Astrocyte (in vitro differentiated cells and primary cell): ENCODE measurements at regions not wholly inside any gene's neighbourhood (a gene's known extent, or its start where the extent isn't known, plus 50 kb on each side); places are given as distances from the start of the nearest gene placed in this dataset.

Source experiments
- DNase-seq: peaks from one replicate; pipeline ENCODE4 v3.0.0-alpha.2; 2010; ENCODE audit warnings: low read depth
- FAIRE-seq: peaks from 2 replicates; lab custom pipeline; 2011; peaks lifted over from hg19 to GRCh38; lab: Jason Lieb, UNC
- H2AFZ ChIP-seq: 2 replicates; pipeline ENCODE4 v1.6.0; 2012; ENCODE audit warnings: low read depth, low read length, inconsistent platforms
- H3K27ac ChIP-seq: 2 replicates; pipeline ENCODE4 v1.5.1; 2011; ENCODE audit warnings: low read depth, low read length, inconsistent platforms
- H3K27me3 ChIP-seq: 2 replicates; pipeline ENCODE4 v1.6.0; 2011; ENCODE audit warnings: low read length, inconsistent platforms; ENCODE audit not compliant: insufficient read depth
- H3K36me3 ChIP-seq: 2 replicates; pipeline ENCODE4 v1.5.1; 2011; ENCODE audit warnings: low read length, inconsistent platforms; ENCODE audit not compliant: insufficient read depth
- H3K4me1 ChIP-seq: 2 replicates; pipeline ENCODE4 v1.5.1; 2011; ENCODE audit warnings: low read length, inconsistent platforms; ENCODE audit not compliant: insufficient read depth
- H3K4me2 ChIP-seq: 2 replicates; pipeline ENCODE4 v1.6.0; 2012; ENCODE audit warnings: low read length, inconsistent platforms
- H3K4me3 ChIP-seq: 2 replicates; pipeline ENCODE4 v1.5.1; 2011; ENCODE audit warnings: low read depth, mild to moderate bottlenecking, low read length, inconsistent platforms; ENCODE audit not compliant: insufficient read depth
- H3K79me2 ChIP-seq: 2 replicates; pipeline ENCODE4 v1.6.0; 2012; ENCODE audit warnings: mild to moderate bottlenecking, low read length, inconsistent platforms; ENCODE audit not compliant: insufficient read depth
- H3K9ac ChIP-seq: 2 replicates; pipeline ENCODE4 v1.6.0; 2012; ENCODE audit warnings: mild to moderate bottlenecking, low read length, inconsistent platforms
- H3K9me3 ChIP-seq: 2 replicates; pipeline ENCODE4 v1.5.1; 2012; ENCODE audit warnings: low read depth, mild to moderate bottlenecking, low read length, inconsistent platforms; ENCODE audit not compliant: insufficient read depth
- H4K20me1 ChIP-seq: 2 replicates; pipeline ENCODE4 v1.6.0; 2012; ENCODE audit warnings: low read length, inconsistent platforms; ENCODE audit not compliant: insufficient read depth
- H3K27ac Mint-ChIP-seq: one replicate; pipeline ENCODE4 v1.8.0; 2021; ENCODE audit warnings: mild to moderate bottlenecking, mixed read lengths; ENCODE audit not compliant: unreplicated experiment
- H3K27me3 Mint-ChIP-seq: one replicate; pipeline ENCODE4 v1.8.0; 2021; ENCODE audit warnings: low read depth, mixed read lengths; ENCODE audit not compliant: unreplicated experiment
- H3K36me3 Mint-ChIP-seq: one replicate; pipeline ENCODE4 v1.8.0; 2021; ENCODE audit warnings: low read depth, mixed read lengths; ENCODE audit not compliant: unreplicated experiment
- H3K4me1 Mint-ChIP-seq: one replicate; pipeline ENCODE4 v1.8.0; 2021; ENCODE audit warnings: low read depth, mixed read lengths; ENCODE audit not compliant: unreplicated experiment
- H3K4me3 Mint-ChIP-seq: one replicate; pipeline ENCODE4 v1.8.0; 2021; ENCODE audit warnings: mild to moderate bottlenecking, moderate library complexity, mixed read lengths; ENCODE audit not compliant: unreplicated experiment
- H3K9me3 Mint-ChIP-seq: one replicate; pipeline ENCODE4 v1.8.0; 2021; ENCODE audit warnings: mild to moderate bottlenecking, mixed read lengths; ENCODE audit not compliant: unreplicated experiment
- EZH2 ChIP-seq: IDR thresholded peaks from 2 replicates; pipeline ENCODE4 v1.6.1; 2012; ENCODE audit warnings: mild to moderate bottlenecking, low read length, inconsistent platforms; ENCODE audit not compliant: insufficient read depth
- TF ChIP-seq, protein P1 (sequence below): IDR thresholded peaks from 2 replicates; pipeline ENCODE4 v1.5.1; 2011; ENCODE audit warnings: low read depth, mild to moderate bottlenecking, inconsistent platforms, low read length, moderate library complexity; ENCODE audit not compliant: insufficient read depth

DNA sequence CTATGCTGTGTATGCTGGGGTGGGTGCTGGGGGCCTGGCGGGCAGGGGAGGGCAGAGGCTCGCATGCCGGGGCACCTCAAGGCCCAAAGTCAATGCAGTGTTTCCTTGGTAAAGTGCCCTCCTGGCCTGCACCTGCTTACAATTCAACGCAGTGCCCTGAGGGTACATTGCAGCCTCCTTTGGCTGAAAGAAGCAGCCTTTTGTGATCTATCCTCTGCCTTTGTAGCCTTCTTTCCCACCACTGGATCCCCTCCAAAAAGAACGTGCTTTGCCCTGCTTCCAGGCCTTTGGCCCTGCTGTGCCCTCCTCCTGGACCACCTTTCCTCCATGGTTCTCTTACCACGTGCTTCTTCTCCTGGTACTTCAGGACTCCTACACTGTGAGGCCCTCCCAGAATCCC, 113.6 kb upstream of the PTPN1 start:
- H3K27me3 ChIP-seq = no peaks in the 10 kb centered on the region
- Mint-ChIP-seq H3K9me3 (no peaks in the 10 kb centered on the region), H3K27ac (no peak overlapping the region), H3K36me3 (no peaks in the 10 kb centered on the region), H3K4me3 (no peak overlapping the region), H3K27me3 (peaks cover 45% of the 10 kb centered on the region), H3K4me1 (peaks cover 2% of the 10 kb centered on the region)
- no peak overlapping the region for H3K4me2 ChIP-seq
- DNase-seq = no peak
- TF ChIP-seq EZH2 = no peak
- TF ChIP-seq, protein P1, sequence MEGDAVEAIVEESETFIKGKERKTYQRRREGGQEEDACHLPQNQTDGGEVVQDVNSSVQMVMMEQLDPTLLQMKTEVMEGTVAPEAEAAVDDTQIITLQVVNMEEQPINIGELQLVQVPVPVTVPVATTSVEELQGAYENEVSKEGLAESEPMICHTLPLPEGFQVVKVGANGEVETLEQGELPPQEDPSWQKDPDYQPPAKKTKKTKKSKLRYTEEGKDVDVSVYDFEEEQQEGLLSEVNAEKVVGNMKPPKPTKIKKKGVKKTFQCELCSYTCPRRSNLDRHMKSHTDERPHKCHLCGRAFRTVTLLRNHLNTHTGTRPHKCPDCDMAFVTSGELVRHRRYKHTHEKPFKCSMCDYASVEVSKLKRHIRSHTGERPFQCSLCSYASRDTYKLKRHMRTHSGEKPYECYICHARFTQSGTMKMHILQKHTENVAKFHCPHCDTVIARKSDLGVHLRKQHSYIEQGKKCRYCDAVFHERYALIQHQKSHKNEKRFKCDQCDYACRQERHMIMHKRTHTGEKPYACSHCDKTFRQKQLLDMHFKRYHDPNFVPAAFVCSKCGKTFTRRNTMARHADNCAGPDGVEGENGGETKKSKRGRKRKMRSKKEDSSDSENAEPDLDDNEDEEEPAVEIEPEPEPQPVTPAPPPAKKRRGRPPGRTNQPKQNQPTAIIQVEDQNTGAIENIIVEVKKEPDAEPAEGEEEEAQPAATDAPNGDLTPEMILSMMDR = no peak
- H2AFZ ChIP-seq = no peak overlapping the region
- no peak for FAIRE-seq
- no peaks in the 10 kb centered on the region for H3K36me3 ChIP-seq
- no peaks in the 10 kb centered on the region for H3K9me3 ChIP-seq
- H3K4me3 ChIP-seq = no peak overlapping the region
- no peak overlapping the region for H3K9ac ChIP-seq
- H4K20me1 ChIP-seq = no peaks in the 10 kb centered on the region
- no peaks in the 10 kb centered on the region for H3K79me2 ChIP-seq
- no peak overlapping the region for H3K27ac ChIP-seq
- H3K4me1 ChIP-seq = peaks cover 7% of the 10 kb centered on the region

GRCh38 chr20:50397058-50397457, 113.1 kb upstream of the PTPN1 start:
- DNase-seq (no peak), FAIRE-seq (no peak)
- H3K27ac ChIP-seq = no peak overlapping the region
- no peak overlapping the region for H2AFZ ChIP-seq
- H3K9ac ChIP-seq = no peak overlapping the region
- no peak for TF ChIP-seq EZH2
- TF ChIP-seq, protein P1 = no peak
- Mint-ChIP-seq H3K27me3 (peaks cover 47% of the 10 kb centered on the region), H3K27ac (no peak overlapping the region), H3K4me1 (peaks cover 2% of the 10 kb centered on the region), H3K36me3 (no peaks in the 10 kb centered on the region), H3K9me3 (no peaks in the 10 kb centered on the region), H3K4me3 (no peak overlapping the region)
- H3K36me3 ChIP-seq = no peaks in the 10 kb centered on the region
- H3K79me2 ChIP-seq = no peaks in the 10 kb centered on the region
- H3K9me3 ChIP-seq = no peaks in the 10 kb centered on the region
- H3K27me3 ChIP-seq = no peaks in the 10 kb centered on the region
- no peak overlapping the region for H3K4me3 ChIP-seq
- peaks cover 7% of the 10 kb centered on the region for H3K4me1 ChIP-seq
- H4K20me1 ChIP-seq = no peaks in the 10 kb centered on the region
- no peak overlapping the region for H3K4me2 ChIP-seq

- Mint-ChIP-seq H3K4me1 (peaks cover 2% of the 10 kb centered on the region), H3K27me3 (peaks cover 44% of the 10 kb centered on the region), H3K9me3 (no peaks in the 10 kb centered on the region), H3K36me3 (no peaks in the 10 kb centered on the region), H3K4me3 (no peak overlapping the region), H3K27ac (no peak overlapping the region)
- Histone ChIP-seq H3K27ac (no peak overlapping the region), H3K4me2 (no peak overlapping the region), H3K36me3 (no peaks in the 10 kb centered on the region), H3K4me3 (no peak overlapping the region), H3K27me3 (no peaks in the 10 kb centered on the region), H3K9ac (no peak overlapping the region), H2AFZ (no peak overlapping the region), H4K20me1 (no peaks in the 10 kb centered on the region), H3K9me3 (no peaks in the 10 kb centered on the region), H3K79me2 (no peaks in the 10 kb centered on the region), H3K4me1 (peaks cover 7% of the 10 kb centered on the region)
- TF ChIP-seq, protein P1 = no peak
- TF ChIP-seq EZH2 = no peak
- no peak for FAIRE-seq
- DNase-seq = no peak
Observed at GRCh38 chr20:50398064-50398463, 112.1 kb upstream of the PTPN1 start.
